ENCODE measurements at regions not wholly inside any gene's neighbourhood (a gene's known extent, or its start where the extent isn't known, plus 50 kb on each side); places are given as distances from the start of the nearest gene placed in this dataset.
"Not testable (repeated sequence)": the region's sequence is repeated elsewhere in the genome, so short reads cannot be mapped to it uniquely, and the experiment has no call there.

- DNase-seq (ENCODE audit: low read depth in 3 of 3, low spot score in 2 of 3) = no peak
These were observed 105.7 kb upstream of the PPM1H start for GRCh38 chr12:63040526-63041220.

- DNase-seq (ENCODE audit: low read depth in 3 of 3, low spot score in 2 of 3) = no peak
These were observed 103.8 kb upstream of the PPM1H start for GRCh38 chr12:63038713-63039100.

GRCh38 chr12:63037746-63038712 lies 103.1 kb upstream of the PPM1H start:
- DNase-seq (ENCODE audit: low read depth in 3 of 3, low spot score in 2 of 3) = peak in 1 of 3 donors; percentile 4

- no peak for DNase-seq (ENCODE audit: low read depth in 3 of 3, low spot score in 2 of 3)
These were observed 102.0 kb upstream of the PPM1H start for GRCh38 chr12:63036974-63037335.

- DNase-seq (ENCODE audit: low read depth in 3 of 3, low spot score in 2 of 3) = no peak
These were observed 101.4 kb upstream of the PPM1H start for GRCh38 chr12:63036216-63036973.

- DNase-seq (ENCODE audit: low read depth in 3 of 3, low spot score in 2 of 3) = no peak
These were observed 99.7 kb upstream of the PPM1H start for GRCh38 chr12:63034601-63035000.

GRCh38 chr12:63029676-63030075 lies 94.7 kb upstream of the PPM1H start:
- DNase-seq (ENCODE audit: low read depth in 3 of 3, low spot score in 2 of 3) = no peak

- DNase-seq (ENCODE audit: low read depth in 3 of 3, low spot score in 2 of 3) = no peak
These were observed 94.0 kb upstream of the PPM1H start for GRCh38 chr12:63028951-63029350.

GRCh38 chr12:63025116-63025515 lies 90.2 kb upstream of the PPM1H start:
- DNase-seq (ENCODE audit: low read depth in 3 of 3, low spot score in 2 of 3) = no peak

GRCh38 chr12:63023926-63024325 lies 89.0 kb upstream of the PPM1H start:
- no peak for DNase-seq (ENCODE audit: low read depth in 3 of 3, low spot score in 2 of 3)

GRCh38 chr12:63021116-63021515 lies 86.2 kb upstream of the PPM1H start:
- no peak for DNase-seq (ENCODE audit: low read depth in 3 of 3, low spot score in 2 of 3)

GRCh38 chr12:63020269-63020668 lies 85.3 kb upstream of the PPM1H start:
- DNase-seq (ENCODE audit: low read depth in 3 of 3, low spot score in 2 of 3) = no peak

GRCh38 chr12:63018273-63018672 lies 83.3 kb upstream of the PPM1H start:
- DNase-seq (ENCODE audit: low read depth in 3 of 3, low spot score in 2 of 3) = no peak

GRCh38 chr12:63013302-63013701 lies 78.4 kb upstream of the PPM1H start:
- no peak for DNase-seq (ENCODE audit: low read depth in 3 of 3, low spot score in 2 of 3)

GRCh38 chr12:63010698-63011097 lies 75.7 kb upstream of the PPM1H start:
- no peak for DNase-seq (ENCODE audit: low read depth in 3 of 3, low spot score in 2 of 3)

- DNase-seq (ENCODE audit: low read depth in 3 of 3, low spot score in 2 of 3) = no peak
These were observed 73.4 kb upstream of the PPM1H start for GRCh38 chr12:63008372-63008771.

GRCh38 chr12:63007726-63008125 lies 72.8 kb upstream of the PPM1H start:
- DNase-seq (ENCODE audit: low read depth in 3 of 3, low spot score in 2 of 3) = no peak

- DNase-seq (ENCODE audit: low read depth in 3 of 3, low spot score in 2 of 3) = no peak
These were observed 71.6 kb upstream of the PPM1H start for GRCh38 chr12:63006536-63006935.

- no peak for DNase-seq (ENCODE audit: low read depth in 3 of 3, low spot score in 2 of 3)
These were observed 70.4 kb upstream of the PPM1H start for GRCh38 chr12:63005382-63005781.

GRCh38 chr12:63003223-63003819 lies 68.4 kb upstream of the PPM1H start:
- DNase-seq (ENCODE audit: low read depth in 3 of 3, low spot score in 2 of 3) = no peak

- not testable (repeated sequence) for DNase-seq (ENCODE audit: low read depth in 3 of 3, low spot score in 2 of 3)
These were observed 67.1 kb upstream of the PPM1H start for GRCh38 chr12:63002059-63002458.

All from right renal cortex interstitium (tissue), 3 donors.